ENCODE measurements at regions not wholly inside any gene's neighbourhood (a gene's known extent, or its start where the extent isn't known, plus 50 kb on each side); places are given as distances from the start of the nearest gene placed in this dataset.

DNA sequence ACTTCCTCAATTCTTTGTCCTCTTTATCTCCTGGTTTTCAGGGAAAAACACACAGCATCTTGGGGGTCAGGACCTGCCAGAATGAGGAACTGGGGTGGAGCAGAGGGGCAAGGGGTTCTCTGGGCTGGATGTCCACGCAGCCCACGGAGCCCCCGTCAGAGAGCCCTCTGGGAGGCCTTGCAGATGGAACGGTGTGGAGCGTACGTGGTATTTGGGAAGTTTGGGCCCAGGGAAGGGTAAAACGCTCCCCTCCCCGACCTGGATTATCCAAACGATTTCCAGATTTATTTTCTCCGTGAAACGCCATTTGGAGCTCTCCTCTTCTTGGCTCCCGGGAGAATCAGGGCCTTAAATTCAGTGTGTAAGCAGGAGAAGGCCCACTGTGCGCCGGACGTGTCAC is 51.7 kb upstream of the ZNF536 start (continued):
- TF ChIP-seq, protein P1, sequence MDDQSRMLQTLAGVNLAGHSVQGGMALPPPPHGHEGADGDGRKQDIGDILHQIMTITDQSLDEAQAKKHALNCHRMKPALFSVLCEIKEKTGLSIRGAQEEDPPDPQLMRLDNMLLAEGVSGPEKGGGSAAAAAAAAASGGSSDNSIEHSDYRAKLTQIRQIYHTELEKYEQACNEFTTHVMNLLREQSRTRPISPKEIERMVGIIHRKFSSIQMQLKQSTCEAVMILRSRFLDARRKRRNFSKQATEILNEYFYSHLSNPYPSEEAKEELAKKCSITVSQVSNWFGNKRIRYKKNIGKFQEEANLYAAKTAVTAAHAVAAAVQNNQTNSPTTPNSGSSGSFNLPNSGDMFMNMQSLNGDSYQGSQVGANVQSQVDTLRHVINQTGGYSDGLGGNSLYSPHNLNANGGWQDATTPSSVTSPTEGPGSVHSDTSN (IDR thresholded peaks at IDR 0.05): no peak
- TF ChIP-seq MXI1 (IDR thresholded peaks at IDR 0.05; ENCODE audit: low read depth, low read length) (no peak), YY1 (IDR thresholded peaks at IDR 0.05; ENCODE audit: low read depth) (no peak), NRF1 (IDR thresholded peaks at IDR 0.05; ENCODE audit: low read depth, low read length) (no peak)
- TF ChIP-seq, protein P2, sequence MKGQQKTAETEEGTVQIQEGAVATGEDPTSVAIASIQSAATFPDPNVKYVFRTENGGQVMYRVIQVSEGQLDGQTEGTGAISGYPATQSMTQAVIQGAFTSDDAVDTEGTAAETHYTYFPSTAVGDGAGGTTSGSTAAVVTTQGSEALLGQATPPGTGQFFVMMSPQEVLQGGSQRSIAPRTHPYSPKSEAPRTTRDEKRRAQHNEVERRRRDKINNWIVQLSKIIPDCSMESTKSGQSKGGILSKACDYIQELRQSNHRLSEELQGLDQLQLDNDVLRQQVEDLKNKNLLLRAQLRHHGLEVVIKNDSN (IDR thresholded peaks at IDR 0.05; ENCODE audit: borderline replicate concordance, low read depth): no peak

DNA sequence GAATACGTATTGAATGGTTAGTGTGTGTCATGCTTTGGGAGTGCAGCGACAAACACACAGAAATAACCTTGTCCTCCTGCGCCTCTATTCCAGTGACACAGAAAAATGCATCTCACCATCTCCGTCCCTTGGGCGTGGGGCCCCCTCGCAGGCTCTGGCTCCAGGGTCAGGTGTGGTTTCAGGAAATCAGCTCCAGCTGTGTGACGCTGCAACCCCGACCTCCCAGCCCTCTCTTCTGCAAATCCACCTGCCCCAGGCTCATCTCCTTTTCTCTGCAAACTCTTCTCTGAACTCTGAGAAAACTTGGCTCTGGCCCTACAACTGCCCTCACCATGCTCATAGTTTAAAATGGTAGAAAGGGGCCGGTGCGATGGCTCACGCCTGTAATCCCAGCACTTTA is 51.3 kb upstream of the ZNF536 start:
- Histone ChIP-seq H3F3A (replicated peaks; ENCODE audit: insufficient read depth) (no peaks in the 10 kb centered on the region), H3K27me3 (ENCODE audit: insufficient read depth) (no peaks in the 10 kb centered on the region), H3K79me2 (ENCODE audit: insufficient read depth) (no peaks in the 10 kb centered on the region), H3K9me2 (no peaks in the 10 kb centered on the region), H3K4me1 (ENCODE audit: control insufficient read depth in 1 of 2, insufficient read depth in 2 of 2, low read depth in 1 of 2, low read length in 1 of 2) (peaks cover 0 to 7% of the 10 kb centered on the region in 2 experiments; a peak in 1 of 4 replicates), H3K27ac (ENCODE audit: low read depth in 2 of 2, low read length in 1 of 2) (no peak overlapping the region), H3K9me3 (no peaks in the 10 kb centered on the region), H3K9ac (no peak overlapping the region), H2AFZ (ENCODE audit: low read depth) (no peak overlapping the region), H3K36me3 (replicated peaks in 1 of 2; ENCODE audit: control insufficient read depth in 1 of 2, insufficient read depth in 2 of 2, low read length in 1 of 2) (no peaks in the 10 kb centered on the region), H4K20me1 (ENCODE audit: insufficient read depth) (no peaks in the 10 kb centered on the region), H3K4me3 (ENCODE audit: low read depth in 2 of 2, low read length in 1 of 2) (no peak overlapping the region), H3K4me2 (no peak overlapping the region)
- TF ChIP-seq EZH2phosphoT487 (IDR thresholded peaks at IDR 0.05; ENCODE audit: borderline replicate concordance, low read depth): no peak
- no peak for TF ChIP-seq POLR2AphosphoS5 (IDR thresholded peaks at IDR 0.05; ENCODE audit: low read depth, low read length)
- no peak for TF ChIP-seq JUND (IDR thresholded peaks at IDR 0.05)
- TF ChIP-seq GATA2 (CRISPR knock-in tag; IDR thresholded peaks at IDR 0.05): no peak
- no peak for TF ChIP-seq TAF1 (IDR thresholded peaks at IDR 0.05; ENCODE audit: borderline replicate concordance, low read depth, low read length)
- TF ChIP-seq, protein P3, sequence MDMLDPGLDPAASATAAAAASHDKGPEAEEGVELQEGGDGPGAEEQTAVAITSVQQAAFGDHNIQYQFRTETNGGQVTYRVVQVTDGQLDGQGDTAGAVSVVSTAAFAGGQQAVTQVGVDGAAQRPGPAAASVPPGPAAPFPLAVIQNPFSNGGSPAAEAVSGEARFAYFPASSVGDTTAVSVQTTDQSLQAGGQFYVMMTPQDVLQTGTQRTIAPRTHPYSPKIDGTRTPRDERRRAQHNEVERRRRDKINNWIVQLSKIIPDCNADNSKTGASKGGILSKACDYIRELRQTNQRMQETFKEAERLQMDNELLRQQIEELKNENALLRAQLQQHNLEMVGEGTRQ (IDR thresholded peaks at IDR 0.05; ENCODE audit: borderline replicate concordance, low read depth, low read length): no peak
- TF ChIP-seq, protein P4, sequence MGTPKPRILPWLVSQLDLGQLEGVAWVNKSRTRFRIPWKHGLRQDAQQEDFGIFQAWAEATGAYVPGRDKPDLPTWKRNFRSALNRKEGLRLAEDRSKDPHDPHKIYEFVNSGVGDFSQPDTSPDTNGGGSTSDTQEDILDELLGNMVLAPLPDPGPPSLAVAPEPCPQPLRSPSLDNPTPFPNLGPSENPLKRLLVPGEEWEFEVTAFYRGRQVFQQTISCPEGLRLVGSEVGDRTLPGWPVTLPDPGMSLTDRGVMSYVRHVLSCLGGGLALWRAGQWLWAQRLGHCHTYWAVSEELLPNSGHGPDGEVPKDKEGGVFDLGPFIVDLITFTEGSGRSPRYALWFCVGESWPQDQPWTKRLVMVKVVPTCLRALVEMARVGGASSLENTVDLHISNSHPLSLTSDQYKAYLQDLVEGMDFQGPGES (IDR thresholded peaks at IDR 0.05; ENCODE audit: low read depth, low read length): no peak
- TF ChIP-seq, protein P5, sequence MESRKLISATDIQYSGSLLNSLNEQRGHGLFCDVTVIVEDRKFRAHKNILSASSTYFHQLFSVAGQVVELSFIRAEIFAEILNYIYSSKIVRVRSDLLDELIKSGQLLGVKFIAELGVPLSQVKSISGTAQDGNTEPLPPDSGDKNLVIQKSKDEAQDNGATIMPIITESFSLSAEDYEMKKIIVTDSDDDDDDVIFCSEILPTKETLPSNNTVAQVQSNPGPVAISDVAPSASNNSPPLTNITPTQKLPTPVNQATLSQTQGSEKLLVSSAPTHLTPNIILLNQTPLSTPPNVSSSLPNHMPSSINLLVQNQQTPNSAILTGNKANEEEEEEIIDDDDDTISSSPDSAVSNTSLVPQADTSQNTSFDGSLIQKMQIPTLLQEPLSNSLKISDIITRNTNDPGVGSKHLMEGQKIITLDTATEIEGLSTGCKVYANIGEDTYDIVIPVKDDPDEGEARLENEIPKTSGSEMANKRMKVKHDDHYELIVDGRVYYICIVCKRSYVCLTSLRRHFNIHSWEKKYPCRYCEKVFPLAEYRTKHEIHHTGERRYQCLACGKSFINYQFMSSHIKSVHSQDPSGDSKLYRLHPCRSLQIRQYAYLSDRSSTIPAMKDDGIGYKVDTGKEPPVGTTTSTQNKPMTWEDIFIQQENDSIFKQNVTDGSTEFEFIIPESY (IDR thresholded peaks at IDR 0.05; ENCODE audit: borderline replicate concordance, low read depth): no peak
- TF ChIP-seq MEF2A (IDR thresholded peaks at IDR 0.05; ENCODE audit: borderline replicate concordance, low read depth): no peak
- no peak for TF ChIP-seq SMC3 (IDR thresholded peaks at IDR 0.05; ENCODE audit: low read depth, low read length)
- TF ChIP-seq, protein P1 (IDR thresholded peaks at IDR 0.05): no peak
- TF ChIP-seq YY1 (IDR thresholded peaks at IDR 0.05; ENCODE audit: low read depth): no peak
- no peak for TF ChIP-seq GABPA (IDR thresholded peaks at IDR 0.05; ENCODE audit: low read depth)
- no peak for TF ChIP-seq NFIC (IDR thresholded peaks at IDR 0.05; ENCODE audit: borderline replicate concordance)
- POLR2A ChIA-PET: no interaction called here
- WGBS (ENCODE audit: low lambda C conversion rate): 59% methylated on average over 11 of the region's 11 CpGs
- CTCF ChIA-PET: no interaction called here
- no peak for DNase-seq

Data from SK-N-SH (cell line).